NCI-H1105 treated with DMSO at 0.1 percent for 48 hours (cell line): ENCODE measurements at regions not wholly inside any gene's neighbourhood (a gene's known extent, or its start where the extent isn't known, plus 50 kb on each side); places are given as distances from the start of the nearest gene placed in this dataset.
A peak's percentile ranks its signal among the peaks of the same experiment; 100 is the strongest.
"Not testable (repeated sequence)": the region's sequence is repeated elsewhere in the genome, so short reads cannot be mapped to it uniquely, and the experiment has no call there.

Source experiments
- DNase-seq: peaks from one replicate; lab custom pipeline; 2025; lab: John Stamatoyannopoulos, UW

DNA sequence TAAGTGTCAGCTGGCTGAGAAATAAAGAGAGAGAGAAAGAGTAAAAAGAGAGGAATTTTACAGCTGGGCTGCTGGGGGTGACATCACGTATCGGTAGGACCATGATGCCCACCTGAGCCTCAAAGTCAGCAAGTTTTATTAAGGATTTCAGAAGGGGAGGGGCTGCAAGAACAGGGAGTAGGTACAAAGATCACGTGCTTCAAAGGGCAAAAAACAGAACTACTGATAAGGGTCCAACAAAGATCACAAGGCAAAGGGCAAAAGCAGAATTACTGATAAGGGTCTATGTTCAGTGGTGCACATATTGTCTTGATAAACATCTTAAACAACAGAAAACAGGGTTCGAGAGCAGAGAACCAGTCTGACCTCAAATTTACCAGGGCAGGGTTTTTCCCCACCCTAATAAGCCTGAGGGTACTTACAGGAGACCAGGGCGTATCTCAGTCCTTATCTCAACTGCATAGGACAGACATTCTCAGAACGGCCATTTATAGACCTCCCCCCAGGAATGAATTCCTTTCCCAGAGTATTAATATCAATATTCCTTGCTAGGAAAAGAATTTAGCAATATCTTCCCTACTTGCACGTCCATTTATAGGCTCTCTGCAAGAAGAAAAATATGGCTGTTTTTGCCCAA, 128.3 kb upstream of the PZP start:
- not testable (repeated sequence) for DNase-seq

DNA sequence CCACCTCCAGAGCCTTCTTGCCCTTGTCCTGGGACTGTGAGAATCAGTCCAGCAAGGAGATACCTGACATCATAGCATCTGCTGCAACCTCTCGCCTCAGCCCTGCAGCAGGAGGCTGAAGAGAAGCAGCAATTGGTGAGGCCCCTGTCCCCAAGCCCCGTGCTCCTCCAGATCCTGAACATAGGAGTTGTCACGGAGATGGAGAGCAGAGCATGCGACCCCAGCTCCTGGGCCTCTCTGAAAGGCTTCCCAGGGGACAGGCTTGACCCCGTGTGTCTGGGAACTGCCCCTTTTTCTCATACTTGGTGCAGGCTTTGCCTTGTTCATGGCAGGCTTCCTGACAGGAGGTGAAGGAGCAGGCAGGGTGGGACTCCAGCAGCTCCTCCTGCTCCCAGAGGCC, 127.7 kb upstream of the PZP start:
- no peak for DNase-seq

- no peak for DNase-seq
These were observed 126.8 kb upstream of the PZP start for GRCh38 chr12:9334964-9335363.

DNA sequence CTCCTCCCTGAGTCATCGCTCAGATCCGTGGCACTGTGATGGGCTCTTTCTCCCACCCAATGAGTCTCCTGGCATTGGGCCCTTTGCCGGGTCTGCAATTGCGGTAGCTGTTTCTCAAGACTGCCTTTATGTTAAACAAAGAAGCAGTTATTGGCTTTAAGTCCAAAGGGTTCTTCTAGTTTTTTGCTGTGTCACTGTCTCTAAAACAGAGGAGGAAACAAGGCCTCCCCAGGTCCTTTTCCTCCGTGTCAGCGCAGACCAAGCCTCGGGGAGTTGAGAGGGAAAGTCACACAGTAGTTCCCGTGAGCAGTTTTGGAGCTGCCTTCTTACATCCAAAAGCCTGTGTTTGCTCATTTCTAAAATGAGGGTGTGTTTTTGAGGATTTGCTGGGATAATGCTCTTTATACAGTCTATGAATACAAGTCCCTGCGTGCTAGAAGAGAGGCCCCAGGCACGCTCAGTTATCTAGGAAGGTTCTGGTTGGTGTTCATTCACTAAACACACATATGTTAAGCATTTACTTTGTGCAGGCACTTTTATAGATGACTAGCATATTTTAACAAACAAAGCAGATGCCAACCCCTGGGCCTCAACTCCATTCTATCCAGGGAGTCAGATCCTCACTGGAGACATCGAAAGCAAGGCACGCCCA, 126.0 kb upstream of the PZP start:
- DNase-seq = no peak

- no peak for DNase-seq
These were observed 125.0 kb upstream of the PZP start for GRCh38 chr12:9333161-9333560.

- no peak for DNase-seq
These were observed 124.4 kb upstream of the PZP start for GRCh38 chr12:9332564-9332963.

DNA sequence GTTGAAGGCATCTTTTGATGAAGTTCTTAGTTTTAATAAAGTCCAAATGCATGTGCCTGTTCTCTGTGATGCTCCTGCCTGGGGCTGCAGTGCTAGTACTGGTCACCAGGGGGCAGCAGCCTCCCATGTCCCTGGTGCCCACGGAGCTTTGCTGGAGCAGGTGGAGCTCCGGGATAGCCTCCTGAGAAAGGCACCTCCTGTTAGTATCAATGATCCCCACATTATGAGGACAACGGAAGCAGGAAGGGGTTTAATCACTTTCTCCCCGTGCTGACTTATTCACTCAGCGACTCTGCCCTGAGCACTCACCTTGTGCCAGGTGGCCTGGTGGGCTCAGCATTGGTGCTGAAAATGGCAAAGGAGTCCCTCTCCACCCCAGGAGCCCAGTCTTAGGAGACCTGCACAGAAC, 123.0 kb upstream of the PZP start:
- peak; percentile 41 for DNase-seq

- DNase-seq = no peak
These were observed 120.8 kb upstream of the PZP start for GRCh38 chr12:9329019-9329418.

- DNase-seq = no peak
These were observed 119.9 kb upstream of the PZP start for GRCh38 chr12:9328065-9328464.

DNA sequence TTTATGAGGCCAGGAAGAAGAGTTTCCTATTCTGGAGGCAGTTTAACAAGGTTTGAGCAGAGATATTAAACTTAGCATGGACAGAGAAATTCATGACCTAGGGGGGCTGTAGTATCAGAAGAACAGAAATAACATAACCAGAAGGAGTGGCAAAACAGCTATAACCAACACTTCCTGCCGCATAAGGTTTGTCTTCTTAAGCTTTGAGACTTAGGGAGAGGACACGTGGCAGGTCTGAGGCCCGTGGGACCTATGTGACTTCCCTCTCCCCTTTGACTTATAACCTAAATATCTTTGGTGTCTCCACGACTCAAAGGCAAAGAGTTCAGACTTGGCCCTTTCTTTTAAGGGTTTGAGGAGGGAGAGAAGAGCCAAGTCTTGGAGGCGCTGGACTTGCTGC, 119.1 kb upstream of the PZP start:
- no peak for DNase-seq

DNA sequence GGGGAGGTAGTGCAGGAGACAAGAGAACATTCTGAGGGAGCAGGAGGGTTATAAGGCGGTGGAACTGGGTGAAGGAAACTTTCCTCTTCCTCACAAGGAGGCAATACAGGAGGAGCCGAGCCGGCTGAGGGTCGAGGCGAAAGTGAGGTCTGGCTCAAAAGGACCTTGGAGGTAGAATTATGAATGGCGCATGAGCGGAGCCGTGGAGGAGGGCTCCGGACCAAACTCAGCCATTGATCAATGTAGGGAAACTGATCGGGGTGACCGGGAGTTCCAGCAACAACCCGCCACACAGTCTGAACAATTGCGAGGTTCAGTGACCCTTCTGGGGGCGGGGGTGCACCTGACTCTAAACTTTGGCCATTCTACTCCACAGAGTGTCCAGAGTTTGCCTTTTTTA, 118.7 kb upstream of the PZP start:
- DNase-seq = not testable (repeated sequence)

GRCh38 chr12:9326085-9326484, 117.9 kb upstream of the PZP start:
- DNase-seq = no peak

- DNase-seq = no peak
These were observed 117.3 kb upstream of the PZP start for GRCh38 chr12:9325471-9325870.

DNA sequence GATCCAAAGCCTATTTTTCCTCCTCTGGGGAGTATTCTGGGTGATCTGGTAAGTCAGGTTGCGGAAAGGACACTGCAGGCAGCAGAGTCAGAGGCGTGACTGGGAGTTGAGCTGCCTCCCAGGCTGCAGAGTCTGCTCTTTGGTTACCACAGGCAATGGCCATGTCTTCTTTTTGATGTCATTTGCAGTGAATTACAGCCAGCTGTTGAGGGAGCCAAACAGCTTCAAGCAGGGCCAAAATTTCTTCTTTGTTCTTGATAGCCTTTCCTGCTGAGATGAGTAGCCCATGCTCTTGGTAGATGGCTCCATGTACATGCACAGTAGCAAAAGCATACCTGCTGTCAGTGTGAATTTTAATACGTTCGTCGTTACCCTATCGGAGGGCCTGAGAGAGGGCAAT, 116.6 kb upstream of the PZP start:
- no peak for DNase-seq

DNA sequence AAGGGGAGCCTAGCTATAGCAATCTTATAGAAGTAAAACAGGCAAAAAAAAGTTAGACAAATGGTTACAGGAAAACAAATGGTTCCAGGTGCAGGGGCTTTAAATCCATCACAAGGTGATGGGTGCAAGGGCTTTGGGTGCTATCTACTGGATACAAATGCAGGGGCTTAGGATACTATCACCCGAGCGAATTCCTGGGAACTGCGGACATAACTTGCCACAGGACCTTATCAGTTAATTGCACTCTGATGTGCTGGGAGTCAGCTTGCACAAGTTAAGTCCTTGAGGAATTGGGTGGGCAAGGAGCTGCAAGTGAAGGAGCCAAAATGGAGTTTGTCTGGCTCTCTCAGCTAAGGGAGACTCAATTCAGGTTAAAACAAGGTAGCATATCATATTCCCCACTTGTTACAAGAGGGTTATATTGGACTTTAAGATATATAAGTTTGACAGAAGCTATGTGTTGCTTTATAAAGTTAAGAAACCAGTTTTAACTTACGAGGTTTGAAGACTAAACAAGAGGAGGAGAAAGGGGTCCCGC, 115.0 kb upstream of the PZP start:
- DNase-seq = no peak

GRCh38 chr12:9319842-9320173, 111.6 kb upstream of the PZP start:
- DNase-seq = no peak

- peak; percentile 18 for DNase-seq
These were observed 111.0 kb upstream of the PZP start for GRCh38 chr12:9319044-9319841.

DNA sequence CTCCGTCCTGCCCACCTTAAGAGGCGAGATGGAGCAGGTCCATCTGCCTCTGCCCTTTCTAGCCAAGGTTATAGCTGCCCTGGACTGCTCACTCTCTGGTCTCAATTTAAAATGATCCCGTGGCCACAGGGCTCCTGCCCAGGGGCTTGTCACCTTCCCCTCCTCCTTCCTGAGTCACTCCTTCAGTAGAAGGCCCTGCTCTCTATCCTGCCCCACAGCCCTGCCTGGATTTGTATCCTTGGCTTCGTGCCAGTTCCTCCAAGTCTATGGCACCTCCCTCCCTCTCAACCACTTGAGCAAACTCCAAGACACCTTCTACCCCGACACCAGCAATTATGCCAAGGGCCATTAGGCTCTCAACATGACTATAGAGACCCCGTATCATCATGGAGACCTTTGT, 105.3 kb upstream of the PZP start:
- DNase-seq = not testable (repeated sequence)

DNA sequence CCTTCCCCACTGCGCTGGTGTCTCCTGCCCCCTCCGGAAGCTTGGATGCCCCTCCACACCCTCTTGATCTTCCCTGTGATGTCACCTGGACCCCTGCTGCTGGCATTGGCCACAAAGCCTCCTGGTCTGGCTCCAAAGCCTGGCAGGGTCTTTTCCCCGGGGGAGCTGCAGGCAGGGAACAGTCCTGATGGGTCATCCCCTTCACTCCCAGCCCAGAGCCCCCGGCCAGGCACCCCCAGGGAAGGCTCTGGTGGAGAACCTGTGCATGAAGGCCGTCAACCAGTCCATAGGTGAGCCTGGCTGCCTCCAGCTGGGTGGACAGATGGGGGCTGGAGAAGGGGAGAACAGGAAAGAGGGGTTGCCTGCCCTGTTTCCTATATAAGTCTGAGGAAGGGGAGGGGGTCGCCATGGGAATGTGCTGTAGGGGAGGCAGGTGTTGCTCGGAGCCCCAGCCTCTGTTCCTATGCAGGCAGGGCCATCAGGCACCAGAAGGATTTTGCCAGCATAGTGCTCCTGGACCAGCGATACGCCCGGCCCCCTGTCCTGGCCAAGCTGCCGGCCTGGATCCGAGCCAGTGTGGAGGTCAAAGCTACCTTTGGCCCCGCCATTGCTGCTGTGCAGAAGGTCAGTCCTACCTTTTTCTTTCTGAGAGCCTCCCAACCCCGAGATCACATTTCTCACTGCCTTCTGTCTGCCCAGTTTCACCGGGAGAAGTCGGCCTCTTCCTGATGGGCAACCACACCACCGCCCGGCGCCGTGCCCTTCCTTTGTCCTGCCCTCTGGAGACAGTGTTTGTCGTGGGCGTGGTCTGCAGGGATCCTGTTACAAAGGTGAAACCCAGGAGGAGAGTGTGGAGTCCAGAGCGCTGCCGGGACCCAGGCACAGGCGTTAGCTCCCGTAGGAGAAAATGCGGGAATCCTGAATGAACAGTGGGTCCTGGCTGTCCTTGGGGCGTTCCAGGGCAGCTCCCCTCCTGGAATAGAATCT, 104.5 kb upstream of the PZP start:
- DNase-seq = not testable (repeated sequence)

DNA sequence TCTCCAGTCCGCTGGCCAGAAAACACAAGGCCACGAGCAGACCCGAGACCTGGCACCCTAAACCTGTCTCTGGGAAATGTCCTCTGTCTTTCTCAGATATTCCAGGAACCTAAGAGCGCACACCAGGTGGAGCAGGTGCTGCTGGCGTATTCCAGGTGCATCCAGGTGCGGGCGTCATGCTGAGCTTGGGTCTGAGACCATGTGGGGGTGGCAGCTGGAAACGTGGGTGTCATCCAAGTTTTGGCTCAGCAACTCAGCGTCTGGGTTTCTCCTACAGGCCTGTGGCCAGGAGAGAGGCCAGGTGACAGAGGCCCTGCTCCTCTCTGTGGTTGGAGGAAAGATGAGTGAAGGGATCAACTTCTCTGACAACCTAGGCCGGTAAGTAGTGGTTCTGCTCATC, 103.3 kb upstream of the PZP start:
- DNase-seq = peak; percentile 18

DNA sequence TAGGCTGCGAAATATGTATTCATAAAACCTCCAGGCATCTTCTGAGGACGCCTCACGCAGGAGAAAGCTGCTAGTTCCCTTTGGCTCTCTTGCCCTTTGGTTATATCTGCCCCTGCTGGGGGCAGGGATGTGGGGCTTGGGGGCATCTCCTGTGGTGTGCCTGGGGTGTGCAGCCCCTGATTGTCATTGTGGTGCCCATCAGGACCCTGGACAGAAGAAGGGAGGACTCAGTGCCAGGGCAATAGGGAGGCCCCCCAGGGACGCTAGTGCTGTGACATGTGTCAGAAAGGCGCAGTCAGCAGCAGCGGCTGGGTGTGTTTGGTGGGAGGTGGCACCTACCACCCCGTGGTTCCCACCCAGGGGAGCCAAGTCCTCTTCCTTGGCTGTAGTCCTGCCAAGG, 102.5 kb upstream of the PZP start:
- not testable (repeated sequence) for DNase-seq

DNA sequence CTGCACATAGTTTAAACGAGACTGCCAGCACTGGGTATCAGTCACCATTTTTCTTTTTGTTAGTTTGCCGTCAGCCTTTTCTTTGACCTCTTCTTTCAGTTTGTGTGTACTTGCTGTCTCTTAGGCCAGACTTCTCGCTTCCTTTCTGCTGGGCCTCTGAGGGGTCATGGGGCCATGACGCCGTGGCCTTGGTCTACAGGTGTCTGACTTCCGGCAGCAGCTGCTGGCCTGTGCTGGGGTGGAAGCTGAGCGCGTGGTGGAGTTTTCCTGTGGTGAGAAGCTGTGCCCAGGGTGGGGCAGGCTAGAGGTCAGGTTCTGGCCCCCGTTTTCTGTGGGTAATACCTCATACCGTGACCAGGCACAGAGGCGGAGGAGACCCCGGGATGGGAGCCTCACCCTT, 101.6 kb upstream of the PZP start:
- not testable (repeated sequence) for DNase-seq
